NAMALWA (cell line): ENCODE measurements at regions not wholly inside any gene's neighbourhood (a gene's known extent, or its start where the extent isn't known, plus 50 kb on each side); places are given as distances from the start of the nearest gene placed in this dataset.

ENCODE experiments used
- DNase-seq: peaks from one replicate; pipeline ENCODE4 v3.0.0-alpha.2; 2015; ENCODE audit warnings: low spot score

- no peak for DNase-seq
These were observed 88.5 kb upstream of the COL5A2 start for GRCh38 chr2:189267925-189268579.

DNA sequence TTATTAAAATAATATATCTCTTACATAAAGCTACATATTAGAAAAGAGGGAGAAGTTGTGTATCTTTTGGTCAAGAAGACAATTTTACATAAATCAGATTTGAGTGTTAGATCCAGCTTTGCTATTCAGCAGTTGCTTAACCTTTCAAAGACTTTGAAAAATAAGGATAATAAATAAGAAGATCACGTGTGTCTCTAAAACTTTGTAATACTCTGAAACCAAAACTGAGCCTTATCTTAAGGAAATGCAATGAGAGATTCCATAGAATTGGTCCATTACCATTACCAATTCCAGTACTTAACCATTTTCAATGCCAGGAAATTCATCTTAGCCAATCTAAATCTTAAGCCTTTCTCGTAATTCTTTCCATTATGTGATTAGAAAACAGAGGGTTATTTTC is 89.2 kb upstream of the COL5A2 start:
- DNase-seq: no peak

- DNase-seq: no peak
These were observed 94.2 kb upstream of the COL5A2 start for GRCh38 chr2:189273734-189274133.

- DNase-seq: no peak
These were observed 94.8 kb upstream of the COL5A2 start for GRCh38 chr2:189274361-189274760.

GRCh38 chr2:189276277-189276676 is 96.7 kb upstream of the COL5A2 start:
- no peak for DNase-seq

DNA sequence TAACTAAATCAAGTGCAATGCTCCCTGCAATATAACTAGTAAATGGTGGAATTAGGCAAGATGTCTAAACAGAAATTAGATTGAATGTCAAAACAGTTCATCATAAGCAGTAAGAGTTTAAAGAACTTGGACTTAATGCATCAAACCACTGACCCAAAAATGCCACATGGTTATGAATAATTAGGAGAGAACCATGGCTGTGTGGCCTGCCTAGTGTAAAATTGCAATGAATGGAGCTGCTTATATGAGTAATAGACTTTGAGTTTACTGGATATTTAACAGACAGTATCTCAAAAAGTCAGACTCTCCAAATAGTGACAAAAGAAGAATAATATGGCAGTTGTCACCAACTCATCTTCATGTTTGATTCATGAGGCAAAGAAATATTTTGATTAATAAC is 101.6 kb upstream of the COL5A2 start:
- DNase-seq: no peak

DNA sequence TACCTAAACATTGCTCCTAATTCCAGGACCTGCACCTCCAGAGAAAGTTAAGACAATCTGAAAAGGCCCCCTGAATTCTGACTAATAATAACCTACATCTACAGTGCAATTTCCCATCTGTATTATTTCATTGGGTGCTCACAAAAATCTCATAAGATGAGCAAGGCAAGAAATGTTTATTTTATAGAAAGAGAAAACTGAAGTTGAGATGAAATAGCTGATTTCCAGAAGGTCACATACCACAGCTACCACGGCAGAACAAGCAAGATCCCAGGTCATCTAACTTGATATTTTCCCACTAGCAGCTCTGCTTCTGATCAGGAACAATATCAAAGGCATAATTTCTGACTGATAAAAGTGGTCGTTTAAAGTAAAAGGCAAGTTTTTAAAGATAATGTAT is 105.8 kb upstream of the COL5A2 start:
- DNase-seq: no peak

DNA sequence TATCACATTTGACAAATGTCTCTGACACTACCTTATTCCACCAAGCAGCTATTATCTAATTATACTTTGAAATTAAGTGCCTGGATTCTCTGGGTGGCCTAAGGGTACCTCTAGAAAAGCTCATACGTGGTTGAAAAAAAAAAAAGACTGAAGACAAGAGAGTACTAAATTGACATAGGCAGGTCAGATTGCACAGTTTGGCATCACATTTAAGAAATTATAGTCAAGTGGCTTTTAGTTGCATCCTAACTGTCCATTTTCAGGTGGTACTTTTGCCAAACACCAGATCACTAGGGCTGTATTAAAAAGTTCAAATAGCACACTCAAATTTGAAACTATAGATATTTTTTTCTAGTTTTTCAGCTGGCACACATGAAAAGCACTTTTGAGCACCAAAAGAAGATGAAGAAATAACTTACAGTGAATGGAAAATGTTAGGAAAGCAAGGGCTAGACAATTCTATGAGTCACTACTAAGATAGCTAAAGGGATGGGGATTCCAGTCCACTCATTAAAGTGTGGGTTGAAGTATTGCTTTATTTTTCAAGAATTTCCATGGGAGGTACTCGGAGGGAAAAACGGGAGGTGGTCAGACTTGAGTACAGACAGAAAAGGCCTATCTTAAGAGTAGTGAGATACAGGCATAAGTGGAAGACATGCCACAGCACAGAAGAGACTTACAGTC is 106.5 kb upstream of the COL5A2 start:
- DNase-seq: no peak

DNA sequence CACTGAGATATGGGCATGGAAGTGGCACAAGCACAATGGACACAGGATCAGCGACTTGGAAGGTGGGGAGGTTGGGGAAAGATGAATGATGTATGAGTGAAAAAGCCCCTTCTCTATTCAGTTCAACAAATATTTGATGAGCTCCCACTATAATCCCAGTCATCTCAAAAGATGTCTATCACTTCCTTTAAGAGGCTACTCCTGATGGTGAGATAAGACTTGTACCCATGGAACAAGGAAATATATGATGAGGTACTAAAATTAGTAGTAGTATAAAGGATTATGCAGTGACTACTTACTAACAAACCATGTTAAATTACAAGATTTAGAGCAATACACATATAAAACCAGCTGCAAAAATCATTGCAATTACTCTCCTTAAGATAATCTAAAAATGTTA is 107.8 kb upstream of the COL5A2 start:
- no peak for DNase-seq

- DNase-seq: peak; percentile 59
These were observed 108.5 kb upstream of the COL5A2 start for GRCh38 chr2:189287982-189288521.

DNA sequence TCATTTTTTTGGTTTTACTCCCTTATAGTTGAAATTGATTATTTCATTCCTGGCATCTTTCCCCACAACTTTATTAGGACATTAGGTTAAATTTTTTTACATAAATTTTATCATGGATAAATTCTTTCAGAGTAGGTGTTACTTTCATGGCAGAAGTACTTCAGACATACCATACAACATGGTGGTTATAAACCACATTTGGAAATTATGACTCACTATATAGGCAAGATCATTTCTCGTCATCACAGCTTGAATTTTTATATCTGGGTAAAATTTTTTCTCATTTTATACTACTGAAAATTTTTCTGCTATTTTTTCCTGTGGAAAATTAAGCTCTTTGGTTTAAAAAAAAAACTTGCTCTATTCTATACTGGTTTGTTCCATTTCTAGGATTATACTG is 111.9 kb upstream of the COL5A2 start:
- no peak for DNase-seq

DNA sequence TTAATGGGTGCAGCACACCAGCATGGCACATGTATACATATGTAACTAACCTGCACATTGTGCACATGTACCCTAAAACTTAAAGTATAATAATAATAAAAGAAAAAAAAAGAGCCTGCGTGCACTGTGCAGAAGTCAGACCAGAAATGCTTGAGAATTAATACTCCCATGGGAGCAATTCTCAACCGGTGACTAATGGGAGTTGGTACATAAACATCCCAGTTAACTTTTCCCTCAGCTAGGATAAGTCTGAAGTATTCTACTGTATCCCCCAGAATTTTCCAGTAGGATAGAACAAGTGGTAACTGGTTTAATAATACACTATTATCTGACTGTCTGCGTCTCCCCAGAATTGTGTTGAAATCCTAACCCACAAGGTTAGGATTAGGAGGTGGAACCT is 113.6 kb upstream of the COL5A2 start:
- no peak for DNase-seq

DNA sequence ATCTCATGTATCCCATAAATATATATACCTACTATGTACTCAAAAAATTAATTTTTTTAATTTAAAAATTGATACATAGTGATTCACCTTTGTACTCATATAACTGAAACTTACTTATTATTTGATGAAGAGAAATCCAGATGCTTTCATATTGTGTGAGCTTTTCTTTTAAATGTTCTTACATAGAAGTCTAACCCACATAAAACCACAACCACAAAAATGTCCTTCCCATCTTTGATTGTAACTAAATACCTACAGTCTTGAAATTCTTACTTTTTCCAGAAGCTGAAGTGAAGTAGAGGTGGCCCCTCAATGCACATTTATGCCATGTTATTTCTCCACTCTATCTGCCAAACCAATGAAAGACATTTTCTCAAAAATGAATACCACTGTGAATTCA is 117.9 kb upstream of the COL5A2 start:
- no peak for DNase-seq

DNA sequence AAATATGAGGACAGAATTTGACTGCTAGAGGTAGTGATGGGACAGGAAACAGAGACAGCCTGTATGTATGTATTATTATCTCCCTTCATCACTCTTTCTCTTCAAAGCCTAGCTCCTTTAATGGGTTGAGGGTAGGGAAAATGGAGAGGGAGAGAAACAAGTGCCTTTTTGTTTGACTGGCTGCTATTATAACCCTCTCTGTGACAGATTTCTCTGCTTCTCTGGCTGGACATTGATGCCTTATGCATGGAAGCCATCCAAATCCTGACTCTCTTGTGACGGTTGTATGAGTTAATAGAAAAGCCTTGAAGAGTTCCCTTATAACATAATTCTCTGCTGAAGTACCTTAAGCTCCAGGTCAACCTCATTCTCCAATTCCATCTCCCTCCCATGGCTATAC is 118.5 kb upstream of the COL5A2 start:
- no peak for DNase-seq

GRCh38 chr2:189298481-189298880 is 118.9 kb upstream of the COL5A2 start:
- no peak for DNase-seq

DNA sequence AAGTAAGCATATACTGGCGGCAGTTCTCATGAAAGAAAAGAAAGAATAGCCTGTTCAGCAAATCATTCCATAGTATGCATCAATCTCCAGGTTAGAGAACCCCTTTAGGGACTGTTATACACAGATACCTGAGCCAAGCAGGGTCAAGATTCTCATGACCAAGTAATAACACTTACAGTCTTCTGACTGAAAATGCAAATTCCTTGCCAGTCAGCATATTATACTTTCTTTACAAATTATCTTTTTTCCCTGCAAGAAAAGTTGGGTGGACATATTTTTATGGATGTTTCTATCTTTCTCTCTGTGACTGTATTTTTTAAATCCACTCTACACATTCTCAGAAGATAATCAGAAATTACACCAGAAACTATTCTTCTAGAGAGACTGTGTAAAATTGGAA is 120.4 kb upstream of the COL5A2 start:
- no peak for DNase-seq

DNA sequence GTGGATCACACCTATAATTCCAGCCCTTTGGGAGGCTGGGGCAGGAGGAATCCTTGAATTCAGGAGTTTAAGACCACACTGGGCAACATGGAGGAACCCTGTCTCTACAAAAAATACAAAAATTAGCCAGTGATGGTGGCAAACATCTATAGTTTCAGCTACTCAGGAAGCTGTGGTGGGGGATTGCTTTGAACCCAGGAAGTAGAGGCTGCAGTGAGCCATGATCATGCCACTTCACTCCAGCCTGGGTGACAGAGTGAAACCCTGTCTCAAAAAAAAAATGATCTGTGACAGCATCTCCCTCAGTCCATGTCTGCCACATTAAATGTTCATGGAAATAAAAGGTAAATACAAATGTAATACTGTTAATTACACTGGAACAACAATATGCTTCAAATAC is 121.4 kb upstream of the COL5A2 start:
- no peak for DNase-seq

GRCh38 chr2:189302274-189302948 is 122.8 kb upstream of the COL5A2 start:
- DNase-seq: no peak

- DNase-seq: no peak
These were observed 124.8 kb upstream of the COL5A2 start for GRCh38 chr2:189304360-189304759.

DNA sequence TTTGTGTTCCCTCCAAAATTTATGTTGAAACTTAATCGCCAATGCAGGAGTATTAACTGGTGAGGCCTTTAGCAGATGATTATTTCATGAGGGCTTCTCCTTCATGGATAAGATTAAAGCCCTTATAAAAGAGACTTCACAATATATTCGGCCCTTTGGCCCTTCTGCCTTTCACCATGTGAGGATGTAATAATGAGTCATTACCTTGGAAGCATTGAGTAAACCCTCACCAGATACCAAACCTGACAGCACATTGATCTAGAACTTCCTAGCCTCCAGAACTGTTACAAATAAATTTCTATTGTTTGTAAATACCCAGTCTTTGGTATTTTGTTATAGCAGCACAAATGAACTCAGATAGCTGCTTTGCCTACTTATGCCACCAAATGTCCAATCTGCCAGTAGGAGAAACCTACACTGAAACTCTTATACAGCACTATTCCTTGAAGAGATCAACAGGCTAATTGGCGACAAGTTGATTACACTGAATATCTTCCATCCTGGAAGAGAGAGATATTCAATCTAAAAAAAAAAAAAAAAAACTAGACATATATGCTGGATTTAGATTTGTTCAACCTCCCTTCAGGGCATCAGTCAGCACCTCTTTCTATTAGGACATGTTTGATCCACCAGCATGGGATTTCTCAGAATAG is 125.9 kb upstream of the COL5A2 start:
- no peak for DNase-seq

GRCh38 chr2:189306525-189306924 is 127.0 kb upstream of the COL5A2 start:
- no peak for DNase-seq

GRCh38 chr2:189308056-189308790 is 128.7 kb upstream of the COL5A2 start:
- DNase-seq: no peak
